Adrenal gland (tissue), 5 donors: ENCODE measurements at regions not wholly inside any gene's neighbourhood (a gene's known extent, or its start where the extent isn't known, plus 50 kb on each side); places are given as distances from the start of the nearest gene placed in this dataset.

ENCODE experiments used
- POLR2A ChIP-seq, 2 donors: fragments of 450-650 bp; IDR thresholded peaks; one replicate each; pipeline ENCODE4 v1.6.1; 2017; ENCODE audit warnings: antibody characterized with exemption in 2 of 2, mild to moderate bottlenecking in 2 of 2, moderate library complexity in 1 of 2
- TF ChIP-seq, protein P1 (sequence below), 6 experiments: fragments of 450-650 bp in 4 of 6; fragments of 200-600 bp in 2 of 6; sonication (generic) in 1 of 6; IDR thresholded peaks; 1 replicate in 5 of 6; 2 replicates in 1 of 6; pipeline versions ENCODE4 v1.5.1 to v1.8.0; 2016 to 2021; ENCODE audit warnings: antibody characterized with exemption in 6 of 6, mild to moderate bottlenecking in 2 of 6, moderate library complexity in 1 of 6
- donor health status: DM: no; HTN: no; CAD: no.

- TF ChIP-seq, protein P1, sequence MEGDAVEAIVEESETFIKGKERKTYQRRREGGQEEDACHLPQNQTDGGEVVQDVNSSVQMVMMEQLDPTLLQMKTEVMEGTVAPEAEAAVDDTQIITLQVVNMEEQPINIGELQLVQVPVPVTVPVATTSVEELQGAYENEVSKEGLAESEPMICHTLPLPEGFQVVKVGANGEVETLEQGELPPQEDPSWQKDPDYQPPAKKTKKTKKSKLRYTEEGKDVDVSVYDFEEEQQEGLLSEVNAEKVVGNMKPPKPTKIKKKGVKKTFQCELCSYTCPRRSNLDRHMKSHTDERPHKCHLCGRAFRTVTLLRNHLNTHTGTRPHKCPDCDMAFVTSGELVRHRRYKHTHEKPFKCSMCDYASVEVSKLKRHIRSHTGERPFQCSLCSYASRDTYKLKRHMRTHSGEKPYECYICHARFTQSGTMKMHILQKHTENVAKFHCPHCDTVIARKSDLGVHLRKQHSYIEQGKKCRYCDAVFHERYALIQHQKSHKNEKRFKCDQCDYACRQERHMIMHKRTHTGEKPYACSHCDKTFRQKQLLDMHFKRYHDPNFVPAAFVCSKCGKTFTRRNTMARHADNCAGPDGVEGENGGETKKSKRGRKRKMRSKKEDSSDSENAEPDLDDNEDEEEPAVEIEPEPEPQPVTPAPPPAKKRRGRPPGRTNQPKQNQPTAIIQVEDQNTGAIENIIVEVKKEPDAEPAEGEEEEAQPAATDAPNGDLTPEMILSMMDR (IDR thresholded peaks at IDR 0.05), result no peak
- no peak for TF ChIP-seq POLR2A (IDR thresholded peaks at IDR 0.05)
These were observed 359.0 kb upstream of the SLC30A5 start for GRCh38 chr5:68734781-68735180.
